ENCODE measurements at regions not wholly inside any gene's neighbourhood (a gene's known extent, or its start where the extent isn't known, plus 50 kb on each side); places are given as distances from the start of the nearest gene placed in this dataset.

GRCh38 chrX:40192196-40192595 lies 94.4 kb upstream of the BCOR start:
- no peak for DNase-seq (ENCODE audit: low read depth in 2 of 2, low spot score in 1 of 2)

- DNase-seq (ENCODE audit: low read depth in 2 of 2, low spot score in 1 of 2): no peak
Observed at GRCh38 chrX:40189637-40190036, 91.9 kb upstream of the BCOR start.

DNA sequence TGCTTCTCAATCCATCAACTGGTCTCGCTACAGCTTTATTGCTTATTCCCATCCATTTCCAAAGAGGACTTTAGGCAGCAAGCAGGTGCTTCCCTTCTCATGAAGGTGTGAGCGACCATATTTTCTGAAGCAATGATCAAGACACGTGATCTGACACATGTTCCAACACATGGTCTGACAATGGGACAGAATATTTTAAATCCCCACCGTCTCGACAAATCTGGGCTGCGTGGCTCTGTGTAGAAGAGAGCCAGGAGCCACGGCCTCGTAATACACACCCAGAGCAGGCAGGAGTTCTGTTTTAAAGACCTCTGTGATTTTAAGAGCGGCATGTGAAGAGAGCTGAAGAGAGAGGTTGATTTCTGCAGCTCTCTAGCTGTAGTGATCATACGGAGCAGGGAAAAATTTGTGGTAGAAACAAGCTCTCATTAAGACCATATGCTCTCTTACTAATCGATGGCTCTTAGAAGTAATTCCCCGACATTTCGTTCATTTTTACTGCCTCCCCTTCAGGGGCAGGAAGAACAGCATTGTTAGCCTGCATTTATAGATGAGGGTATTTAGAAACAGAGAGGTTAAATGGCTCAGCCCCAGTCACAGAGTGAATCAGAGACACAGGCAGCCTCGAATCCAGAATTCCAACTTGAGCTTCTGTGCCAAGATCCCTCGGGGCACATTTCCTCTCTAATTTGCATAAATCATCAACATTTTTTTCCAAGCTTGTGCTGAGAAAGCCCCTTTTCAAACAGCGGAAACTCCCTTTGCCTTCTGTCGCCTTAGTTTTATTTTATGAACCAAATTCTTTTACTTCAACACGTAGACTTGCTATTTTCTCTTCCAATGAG lies 91.0 kb upstream of the BCOR start:
- no peak for DNase-seq (ENCODE audit: low read depth in 2 of 2, low spot score in 1 of 2)

GRCh38 chrX:40184968-40185367 lies 87.2 kb upstream of the BCOR start:
- no peak for DNase-seq (ENCODE audit: low read depth in 2 of 2, low spot score in 1 of 2)

GRCh38 chrX:40182615-40183014 lies 84.9 kb upstream of the BCOR start:
- no peak for DNase-seq (ENCODE audit: low read depth in 2 of 2, low spot score in 1 of 2)

GRCh38 chrX:40182095-40182494 lies 84.3 kb upstream of the BCOR start:
- no peak for DNase-seq (ENCODE audit: low read depth in 2 of 2, low spot score in 1 of 2)

GRCh38 chrX:40179283-40179682 lies 81.5 kb upstream of the BCOR start:
- no peak for DNase-seq (ENCODE audit: low read depth in 2 of 2, low spot score in 1 of 2)

DNA sequence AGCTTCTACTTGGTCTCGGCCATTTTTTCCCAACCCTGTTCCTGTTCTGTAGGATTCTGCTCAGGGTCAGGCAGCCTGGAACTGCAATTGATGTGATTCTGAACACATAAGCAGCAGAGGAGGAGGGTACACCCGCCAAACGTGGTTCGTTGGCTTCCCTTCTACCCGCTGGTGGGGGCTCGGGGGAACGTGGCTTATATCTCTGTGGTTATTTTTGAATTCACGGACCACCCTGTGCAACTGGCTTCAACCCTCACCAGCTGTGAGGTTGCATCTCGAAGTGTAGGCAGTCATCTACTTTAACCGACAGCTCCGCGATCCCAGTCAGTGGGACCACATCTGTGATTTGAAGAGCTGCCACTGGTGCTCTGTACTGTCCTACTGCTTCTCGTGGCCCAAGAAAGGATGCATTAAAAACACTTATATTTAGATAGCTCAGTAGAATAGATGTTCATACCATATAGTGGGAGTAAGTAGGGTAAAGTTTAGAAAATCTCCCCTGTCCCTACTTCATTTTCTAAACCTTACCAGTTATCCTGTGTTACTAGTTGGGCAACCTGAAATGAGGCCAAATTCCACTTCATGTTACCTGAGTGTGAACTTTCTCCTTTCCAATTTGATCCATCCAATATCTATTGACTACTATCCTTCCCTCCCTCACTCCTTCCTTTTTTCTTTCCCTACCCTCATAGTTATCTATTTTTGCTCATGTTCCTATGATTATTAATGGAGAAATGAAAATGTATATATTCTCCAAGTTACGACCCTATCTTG lies 80.4 kb upstream of the BCOR start:
- DNase-seq (ENCODE audit: low read depth in 2 of 2, low spot score in 1 of 2): no peak

- DNase-seq (ENCODE audit: low read depth in 2 of 2, low spot score in 1 of 2): no peak
Observed at GRCh38 chrX:40177489-40177888, 79.7 kb upstream of the BCOR start.

- no peak for DNase-seq (ENCODE audit: low read depth in 2 of 2, low spot score in 1 of 2)
Observed at GRCh38 chrX:40177117-40177430, 79.3 kb upstream of the BCOR start.

DNA sequence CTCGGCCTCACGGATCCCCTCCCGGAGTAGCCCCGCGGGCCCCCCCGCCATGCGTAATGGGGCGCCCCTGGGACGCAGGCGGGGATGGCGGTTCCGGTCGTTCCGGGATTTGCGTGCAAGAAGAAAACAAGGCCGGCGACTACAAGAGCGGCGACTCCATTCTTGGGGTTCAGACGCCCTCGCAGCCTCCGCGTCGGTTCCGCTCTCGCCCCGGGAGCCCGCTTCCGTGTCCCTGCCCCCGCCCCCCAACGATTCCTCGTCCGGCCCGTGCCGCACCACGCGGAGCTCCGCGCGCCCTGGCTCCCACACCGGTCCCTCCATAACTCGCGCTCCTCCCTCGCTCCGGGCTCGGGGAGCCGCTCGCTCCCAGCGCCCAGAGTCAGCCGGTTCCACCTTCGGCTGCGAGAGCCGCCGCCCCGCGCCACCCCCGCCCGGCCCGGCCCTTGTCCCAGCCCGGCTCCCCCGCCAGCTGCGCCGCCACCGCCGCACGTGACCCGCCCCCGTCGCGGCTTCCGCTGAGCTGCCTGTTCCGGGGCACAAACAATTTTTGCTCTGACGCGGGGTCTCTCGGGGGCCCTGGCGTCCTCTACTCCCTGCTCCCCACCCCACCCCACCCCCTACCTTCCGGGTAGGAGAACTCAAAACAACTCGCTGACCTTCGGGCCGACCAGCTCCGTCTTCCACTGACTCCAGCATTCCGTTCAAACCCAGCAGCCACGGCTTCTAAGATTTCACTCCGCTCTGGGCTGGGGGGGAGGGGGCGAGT lies 78.8 kb upstream of the BCOR start:
- DNase-seq (ENCODE audit: low read depth in 2 of 2, low spot score in 1 of 2): peak in 1 of 2 donors; percentile 58

GRCh38 chrX:40175511-40176350 lies 78.0 kb upstream of the BCOR start:
- DNase-seq (ENCODE audit: low read depth in 2 of 2, low spot score in 1 of 2): peak; percentile 41 to 52

DNA sequence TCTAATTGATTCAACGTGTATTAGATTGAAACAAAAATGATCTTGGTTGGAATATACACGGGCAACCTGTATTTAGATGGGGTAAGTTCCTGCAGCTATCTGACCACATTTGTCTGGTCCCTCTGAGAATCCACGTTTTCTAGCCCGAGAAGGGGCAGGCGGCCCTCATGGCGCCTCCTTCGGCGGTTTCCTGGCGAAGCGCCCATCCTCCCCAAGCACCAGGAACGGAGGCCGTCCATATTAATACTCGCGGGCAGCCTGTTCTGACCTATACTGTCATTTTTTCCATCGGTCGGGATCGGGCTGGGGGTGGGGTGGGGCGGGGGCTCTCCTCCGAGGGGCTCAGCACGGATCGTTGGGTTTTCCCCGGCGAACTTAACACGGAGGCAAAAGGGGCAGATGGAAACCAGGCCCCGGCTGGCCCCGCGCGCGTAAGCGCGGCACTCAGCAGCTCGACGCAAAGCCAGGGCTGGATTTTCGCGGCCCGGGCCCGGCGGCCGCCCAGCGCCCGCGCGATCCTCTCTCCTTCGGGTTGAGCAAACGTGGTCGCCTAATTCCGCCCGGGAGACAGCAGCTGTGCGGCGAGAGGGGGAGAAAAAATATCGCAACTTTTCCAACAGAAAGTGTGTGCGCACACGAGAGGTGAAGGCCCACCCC lies 77.2 kb upstream of the BCOR start:
- DNase-seq (ENCODE audit: low read depth in 2 of 2, low spot score in 1 of 2): no peak

DNA sequence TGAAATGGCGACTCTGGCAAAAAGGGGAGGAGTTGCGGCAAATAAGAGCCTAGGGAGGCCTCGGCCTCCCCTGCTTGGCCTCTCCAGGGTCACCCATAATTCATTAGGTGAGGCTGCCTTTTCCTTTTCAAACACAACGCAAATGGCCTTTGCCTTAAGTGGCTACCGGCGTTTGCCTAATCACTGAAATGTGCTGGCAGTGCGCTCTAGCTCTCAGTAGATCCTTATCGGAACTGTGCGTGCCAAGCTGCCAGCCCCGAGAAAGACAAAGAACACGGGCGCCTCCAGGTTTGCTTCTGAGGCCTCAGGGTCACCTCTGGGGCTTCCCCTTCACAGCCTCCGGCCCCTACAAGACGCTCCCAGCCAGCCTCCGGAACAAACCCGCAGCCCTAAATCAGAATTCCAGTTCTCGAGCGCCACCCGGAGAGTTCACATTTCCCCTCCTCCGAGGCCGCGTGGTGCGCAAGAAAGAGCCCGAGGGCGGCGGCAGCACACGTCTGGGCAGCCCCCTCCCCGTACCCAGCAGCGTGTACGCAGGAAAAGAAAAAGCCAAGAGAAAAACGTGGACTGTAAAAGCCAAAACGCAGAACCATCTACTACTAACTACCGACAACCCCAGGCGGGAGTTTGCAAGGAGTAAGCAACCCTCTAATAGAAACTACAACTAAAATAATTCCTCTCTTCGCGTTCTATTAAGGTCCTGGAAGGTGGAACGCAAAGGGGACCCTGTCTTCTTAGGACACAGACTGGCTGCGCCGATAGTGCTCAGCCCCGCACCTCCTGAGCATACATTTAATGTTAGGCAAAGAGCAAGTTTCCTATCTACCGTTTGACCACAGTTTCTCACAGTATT lies 76.5 kb upstream of the BCOR start:
- no peak for DNase-seq (ENCODE audit: low read depth in 2 of 2, low spot score in 1 of 2)

DNA sequence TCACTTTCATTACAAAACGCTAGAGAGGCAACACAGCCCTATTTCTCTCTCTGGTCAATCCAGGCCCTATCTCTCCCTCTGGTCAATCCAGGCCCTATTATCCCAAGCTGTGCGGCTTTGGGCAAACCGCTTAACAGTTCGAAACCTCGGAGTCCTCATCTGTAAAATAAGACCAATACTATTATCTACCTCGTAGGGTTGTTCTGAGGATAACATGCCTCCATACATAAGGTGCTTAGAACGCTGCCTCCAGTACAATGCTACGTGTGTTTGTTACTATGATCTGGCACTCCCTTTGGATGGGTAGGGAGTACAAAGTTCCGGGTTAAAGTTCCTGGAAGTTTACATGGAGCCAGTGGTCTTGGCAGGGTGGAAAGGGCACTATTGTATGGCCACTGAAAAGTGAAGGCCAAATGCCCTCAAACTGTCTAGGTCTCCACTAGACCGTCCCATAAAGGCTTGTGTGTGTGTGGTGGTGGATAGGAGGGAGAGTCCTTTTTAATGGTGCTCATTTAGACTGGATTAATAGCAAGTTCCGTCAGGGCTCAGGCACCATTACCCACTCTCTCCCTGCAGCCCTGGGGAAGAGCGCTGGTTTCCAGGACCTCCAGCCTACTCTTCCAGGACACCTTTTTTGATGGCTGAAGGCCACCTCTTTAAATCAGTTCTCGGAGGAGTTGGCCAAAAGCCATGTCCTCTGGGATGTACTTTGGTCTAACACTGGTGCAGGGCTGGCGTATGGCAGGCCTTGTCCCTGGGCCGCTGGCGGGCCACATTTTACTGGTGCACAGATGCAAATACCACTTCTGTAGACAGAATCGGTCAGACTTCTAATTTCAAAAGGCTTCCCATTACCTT lies 75.6 kb upstream of the BCOR start:
- DNase-seq (ENCODE audit: low read depth in 2 of 2, low spot score in 1 of 2): no peak

DNA sequence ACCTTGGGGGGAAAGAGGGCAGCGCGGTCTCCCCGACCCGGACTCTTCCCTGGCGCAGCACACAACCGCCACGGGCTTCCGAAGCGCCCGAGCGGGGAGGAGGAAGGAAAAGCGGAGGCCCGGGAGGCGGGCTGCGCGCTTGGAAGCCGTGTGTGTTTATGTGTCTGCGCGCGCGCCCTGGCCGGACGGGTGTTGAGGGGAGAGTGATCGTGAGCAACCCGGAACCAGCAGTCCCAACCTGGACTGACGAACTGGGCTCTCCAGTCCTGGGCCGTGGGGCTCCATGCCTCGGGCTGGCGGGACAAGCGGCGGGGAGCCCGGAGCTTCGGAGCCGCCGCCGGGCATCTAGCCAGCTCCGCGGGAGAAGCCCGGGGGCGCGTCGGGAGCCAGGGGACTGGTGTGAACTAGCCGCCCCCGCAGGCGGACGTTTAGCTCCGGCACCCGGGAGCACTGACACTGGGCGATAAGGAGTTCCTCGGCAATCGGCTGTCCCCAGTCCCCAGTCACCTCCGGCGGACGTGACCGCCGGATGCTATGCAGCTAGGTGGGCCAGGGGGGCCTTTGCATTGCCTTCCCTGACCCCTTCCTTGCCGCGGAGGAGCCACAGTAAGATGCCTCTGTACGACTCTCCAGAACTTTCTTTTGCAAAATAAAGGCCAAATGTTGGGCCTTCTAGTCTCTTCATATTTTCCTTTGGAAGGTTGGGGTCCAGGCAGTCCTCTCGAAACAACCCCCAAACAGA lies 74.8 kb upstream of the BCOR start:
- DNase-seq (ENCODE audit: low read depth in 2 of 2, low spot score in 1 of 2): no peak

GRCh38 chrX:40171513-40172400 lies 74.0 kb upstream of the BCOR start:
- no peak for DNase-seq (ENCODE audit: low read depth in 2 of 2, low spot score in 1 of 2)

Data from stimulated activated CD8-positive, alpha-beta memory T cell treated with anti-CD3 and anti-CD28 coated beads, Interleukin-4, amount 100 ng/mL, for 1 hour (primary cell).